ENCODE measurements at regions not wholly inside any gene's neighbourhood (a gene's known extent, or its start where the extent isn't known, plus 50 kb on each side); places are given as distances from the start of the nearest gene placed in this dataset.

DNA sequence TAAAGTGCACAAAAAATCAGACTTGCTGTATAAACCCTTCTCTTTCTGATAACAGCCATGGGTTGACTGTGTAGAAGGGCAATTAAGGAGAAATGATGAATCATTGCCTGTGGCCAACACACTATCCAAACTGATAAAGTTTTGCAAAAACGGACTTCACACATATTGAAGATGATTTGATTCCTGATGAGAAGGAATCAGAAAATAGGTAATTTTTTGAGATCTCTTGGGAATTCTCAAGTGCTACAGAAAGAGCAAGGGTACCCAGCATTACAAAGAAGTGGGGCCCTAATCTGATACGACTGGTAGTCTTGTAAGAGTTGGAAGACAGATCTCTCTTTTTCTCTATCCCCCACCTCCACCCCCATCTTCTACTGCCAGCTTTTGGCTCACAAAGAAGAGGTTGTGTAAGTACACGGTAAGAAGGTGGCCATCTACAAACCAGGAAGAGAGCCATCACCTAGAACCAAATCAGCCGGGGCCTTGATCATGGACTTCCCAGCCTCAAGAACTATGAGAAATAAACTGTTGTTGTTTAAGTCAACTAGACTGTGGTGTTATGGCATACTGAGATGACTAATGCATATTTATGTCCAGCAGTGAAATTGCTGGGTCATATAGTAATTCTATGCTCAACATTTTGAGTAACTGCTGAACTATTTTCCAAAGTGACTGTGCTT lies 254.7 kb downstream of the EDEM1 start (continued):
- TF ChIP-seq MITF (IDR thresholded peaks at IDR 0.05) (no peak), ATF7 (IDR thresholded peaks at IDR 0.05) (peak; percentile 58; the same call in 1 of the 2 replicates), MECOM (CRISPR knock-in tag; IDR thresholded peaks at IDR 0.05) (peak; percentile 61; the same call in 1 of the 2 replicates), ETV1 (tag; conservative IDR thresholded peaks at IDR 0.05; ENCODE audit: low read depth) (peak; percentile 45; the same call in 1 of the 2 replicates), ZNF583 (CRISPR knock-in tag; IDR thresholded peaks at IDR 0.05) (no peak), ZNF174 (CRISPR knock-in tag; IDR thresholded peaks at IDR 0.05) (no peak), ZNF79 (CRISPR knock-in tag; IDR thresholded peaks at IDR 0.05; ENCODE audit: low read depth) (no peak), NR0B1 (IDR thresholded peaks at IDR 0.05; ENCODE audit: partially characterized antibody) (no peak), CC2D1A (IDR thresholded peaks at IDR 0.05) (peak; percentile 36; the same call in 1 of the 2 replicates), DACH1 (IDR thresholded peaks at IDR 0.05; ENCODE audit: partially characterized antibody) (peak; percentile 6), STAT5A (IDR thresholded peaks at IDR 0.05; ENCODE audit: borderline replicate concordance, low read length) (peak; percentile 45; the same call in 1 of the 2 replicates), CSDE1 (IDR thresholded peaks at IDR 0.05) (no peak), ZNF592 (IDR thresholded peaks at IDR 0.05) (peak; percentile 78; the same call in 1 of the 2 replicates)
- TF ChIP-seq, protein P1, sequence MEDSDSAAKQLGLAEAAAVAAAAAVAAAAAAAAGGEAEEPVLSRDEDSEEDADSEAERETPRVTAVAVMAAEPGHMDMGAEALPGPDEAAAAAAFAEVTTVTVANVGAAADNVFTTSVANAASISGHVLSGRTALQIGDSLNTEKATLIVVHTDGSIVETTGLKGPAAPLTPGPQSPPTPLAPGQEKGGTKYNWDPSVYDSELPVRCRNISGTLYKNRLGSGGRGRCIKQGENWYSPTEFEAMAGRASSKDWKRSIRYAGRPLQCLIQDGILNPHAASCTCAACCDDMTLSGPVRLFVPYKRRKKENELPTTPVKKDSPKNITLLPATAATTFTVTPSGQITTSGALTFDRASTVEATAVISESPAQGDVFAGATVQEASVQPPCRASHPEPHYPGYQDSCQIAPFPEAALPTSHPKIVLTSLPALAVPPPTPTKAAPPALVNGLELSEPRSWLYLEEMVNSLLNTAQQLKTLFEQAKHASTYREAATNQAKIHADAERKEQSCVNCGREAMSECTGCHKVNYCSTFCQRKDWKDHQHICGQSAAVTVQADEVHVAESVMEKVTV (CRISPR knock-in tag; IDR thresholded peaks at IDR 0.05): no peak
- TF ChIP-seq, protein P2, sequence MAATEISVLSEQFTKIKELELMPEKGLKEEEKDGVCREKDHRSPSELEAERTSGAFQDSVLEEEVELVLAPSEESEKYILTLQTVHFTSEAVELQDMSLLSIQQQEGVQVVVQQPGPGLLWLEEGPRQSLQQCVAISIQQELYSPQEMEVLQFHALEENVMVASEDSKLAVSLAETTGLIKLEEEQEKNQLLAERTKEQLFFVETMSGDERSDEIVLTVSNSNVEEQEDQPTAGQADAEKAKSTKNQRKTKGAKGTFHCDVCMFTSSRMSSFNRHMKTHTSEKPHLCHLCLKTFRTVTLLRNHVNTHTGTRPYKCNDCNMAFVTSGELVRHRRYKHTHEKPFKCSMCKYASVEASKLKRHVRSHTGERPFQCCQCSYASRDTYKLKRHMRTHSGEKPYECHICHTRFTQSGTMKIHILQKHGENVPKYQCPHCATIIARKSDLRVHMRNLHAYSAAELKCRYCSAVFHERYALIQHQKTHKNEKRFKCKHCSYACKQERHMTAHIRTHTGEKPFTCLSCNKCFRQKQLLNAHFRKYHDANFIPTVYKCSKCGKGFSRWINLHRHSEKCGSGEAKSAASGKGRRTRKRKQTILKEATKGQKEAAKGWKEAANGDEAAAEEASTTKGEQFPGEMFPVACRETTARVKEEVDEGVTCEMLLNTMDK (IDR thresholded peaks at IDR 0.05; ENCODE audit: borderline replicate concordance, insufficient read depth, low read depth, low read length, poor library complexity, severe bottlenecking): no peak
